ENCODE measurements at regions not wholly inside any gene's neighbourhood (a gene's known extent, or its start where the extent isn't known, plus 50 kb on each side); places are given as distances from the start of the nearest gene placed in this dataset.

GRCh38 chr12:124514145-124514995 is 53.0 kb downstream of the NCOR2 start:
- H3K79me2 ChIP-seq (ENCODE audit: low read length) = peaks cover 80% of the 10 kb centered on the region
- H3K4me3 ChIP-seq (ENCODE audit: low read length) = no peak overlapping the region
- no peaks in the 10 kb centered on the region for H3K27me3 ChIP-seq (ENCODE audit: low read depth, low read length)
- no peak overlapping the region for H2AFZ ChIP-seq (ENCODE audit: low read depth, low read length)
- H3K36me3 ChIP-seq (replicated peaks; ENCODE audit: low read depth, low read length) = peaks cover 8% of the 10 kb centered on the region
- H3K4me1 ChIP-seq (ENCODE audit: low read length) = no peaks in the 10 kb centered on the region
- TF ChIP-seq CTCF (IDR thresholded peaks at IDR 0.05; ENCODE audit: low read depth, low read length) (no peak), EZH2phosphoT487 (IDR thresholded peaks at IDR 0.05; ENCODE audit: low read depth) (no peak)
- no peak overlapping the region for H3K4me2 ChIP-seq (ENCODE audit: low read length)
- no peak overlapping the region for H3K9ac ChIP-seq (ENCODE audit: low read length)
- peaks cover 95% of the 10 kb centered on the region for H4K20me1 ChIP-seq (ENCODE audit: insufficient read depth, low read length)
- no peaks in the 10 kb centered on the region for H3K9me3 ChIP-seq (ENCODE audit: insufficient read depth, low read length)
- H3K27ac ChIP-seq (ENCODE audit: low read length) = no peak overlapping the region

GRCh38 chr12:124513297-124513867 is 54.0 kb downstream of the NCOR2 start:
- H3K9ac ChIP-seq (ENCODE audit: low read length) = no peak overlapping the region
- no peak overlapping the region for H3K27ac ChIP-seq (ENCODE audit: low read length)
- no peak overlapping the region for H3K4me3 ChIP-seq (ENCODE audit: low read length)
- TF ChIP-seq EZH2phosphoT487 (IDR thresholded peaks at IDR 0.05; ENCODE audit: low read depth) = no peak
- TF ChIP-seq CTCF (IDR thresholded peaks at IDR 0.05; ENCODE audit: low read depth, low read length) = no peak
- H4K20me1 ChIP-seq (ENCODE audit: insufficient read depth, low read length) = peaks cover 95% of the 10 kb centered on the region
- no peaks in the 10 kb centered on the region for H3K4me1 ChIP-seq (ENCODE audit: low read length)
- peaks cover 8% of the 10 kb centered on the region for H3K36me3 ChIP-seq (replicated peaks; ENCODE audit: low read depth, low read length)
- no peak overlapping the region for H2AFZ ChIP-seq (ENCODE audit: low read depth, low read length)
- no peaks in the 10 kb centered on the region for H3K9me3 ChIP-seq (ENCODE audit: insufficient read depth, low read length)
- H3K79me2 ChIP-seq (ENCODE audit: low read length) = peaks cover 80% of the 10 kb centered on the region
- H3K27me3 ChIP-seq (ENCODE audit: low read depth, low read length) = no peaks in the 10 kb centered on the region
- no peak overlapping the region for H3K4me2 ChIP-seq (ENCODE audit: low read length)

- H3K4me2 ChIP-seq (ENCODE audit: low read length) = no peak overlapping the region
Observed at GRCh38 chr12:124512667-124513296, 54.6 kb downstream of the NCOR2 start.

More at GRCh38 chr12:124512667-124513296, 54.6 kb downstream of the NCOR2 start:
- H3K4me3 ChIP-seq (ENCODE audit: low read length) = no peak overlapping the region
- H3K36me3 ChIP-seq (replicated peaks; ENCODE audit: low read depth, low read length) = peaks cover 8% of the 10 kb centered on the region
- H3K79me2 ChIP-seq (ENCODE audit: low read length) = peaks cover 80% of the 10 kb centered on the region
- no peaks in the 10 kb centered on the region for H3K27me3 ChIP-seq (ENCODE audit: low read depth, low read length)
- no peaks in the 10 kb centered on the region for H3K9me3 ChIP-seq (ENCODE audit: insufficient read depth, low read length)
- H4K20me1 ChIP-seq (ENCODE audit: insufficient read depth, low read length) = peaks cover 95% of the 10 kb centered on the region
- TF ChIP-seq CTCF (IDR thresholded peaks at IDR 0.05; ENCODE audit: low read depth, low read length) = no peak
- TF ChIP-seq EZH2phosphoT487 (IDR thresholded peaks at IDR 0.05; ENCODE audit: low read depth) = no peak
- no peak overlapping the region for H3K27ac ChIP-seq (ENCODE audit: low read length)
- H3K9ac ChIP-seq (ENCODE audit: low read length) = no peak overlapping the region
- no peaks in the 10 kb centered on the region for H3K4me1 ChIP-seq (ENCODE audit: low read length)
- no peak overlapping the region for H2AFZ ChIP-seq (ENCODE audit: low read depth, low read length)

Data from OCI-LY3 (cell line).